Bone marrow (tissue), 2 donors: ENCODE measurements at regions not wholly inside any gene's neighbourhood (a gene's known extent, or its start where the extent isn't known, plus 50 kb on each side); places are given as distances from the start of the nearest gene placed in this dataset.

ENCODE experiments used
- DNase-seq, 2 donors: peaks; one replicate each; lab custom pipeline; 2025; lab: John Stamatoyannopoulos, UW

DNA sequence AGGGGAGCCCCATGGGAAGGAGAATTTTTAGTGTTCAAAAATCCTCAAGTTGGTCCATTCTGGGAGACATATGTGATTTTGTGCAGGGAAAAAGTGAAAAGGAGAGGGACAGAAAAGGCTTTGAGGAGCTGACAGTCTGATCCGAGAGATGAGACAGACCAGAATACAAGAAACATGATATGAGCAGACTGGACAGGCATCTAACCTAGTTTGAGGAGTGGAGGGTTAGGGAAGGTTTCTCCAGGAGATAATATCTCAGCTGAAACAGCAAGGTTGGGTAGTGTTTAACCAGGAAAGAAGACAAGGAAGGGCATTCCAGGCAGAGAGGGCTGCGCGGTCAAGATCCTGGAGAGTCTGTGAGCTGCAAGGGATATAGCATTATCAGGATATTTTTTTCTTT lies 101.4 kb upstream of the NCAM1 start:
- DNase-seq: no peak

DNA sequence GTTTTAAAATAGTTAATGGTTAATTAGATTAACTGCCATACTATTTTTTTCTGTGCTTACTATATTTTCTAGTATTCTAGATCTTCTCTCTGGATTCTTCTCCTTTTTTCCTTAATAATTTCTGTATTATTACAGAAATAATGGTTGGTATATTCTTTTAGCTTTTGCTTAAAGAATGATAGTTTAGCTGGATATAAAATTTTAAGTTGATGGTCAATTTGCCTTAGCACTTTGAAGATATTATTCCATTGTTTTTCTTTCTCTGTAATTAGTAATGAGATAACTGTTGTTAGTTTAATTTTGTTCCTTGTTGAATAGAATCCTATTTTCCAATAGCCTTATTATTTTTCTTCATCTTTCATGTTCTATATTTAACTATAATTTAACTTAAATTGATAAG lies 99.9 kb upstream of the NCAM1 start:
- no peak for DNase-seq

DNA sequence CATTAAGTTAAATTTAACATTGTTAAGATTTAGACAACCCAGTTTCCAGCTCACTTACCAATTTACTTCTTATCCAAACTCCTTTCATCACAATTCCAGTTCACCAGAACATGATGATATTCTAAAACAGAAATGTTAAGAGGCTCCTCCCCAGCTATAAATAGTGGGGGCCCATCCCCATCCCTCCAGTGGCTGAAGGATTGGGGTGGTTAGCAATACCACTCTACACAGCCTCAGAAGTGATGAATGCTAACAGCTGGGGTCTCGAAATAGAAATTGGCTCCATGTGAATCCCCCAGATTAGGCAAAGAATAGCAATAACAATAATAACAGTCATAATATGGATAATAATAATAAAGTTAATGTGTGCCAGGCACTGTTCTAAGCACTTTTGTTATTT lies 97.9 kb upstream of the NCAM1 start:
- no peak for DNase-seq

DNA sequence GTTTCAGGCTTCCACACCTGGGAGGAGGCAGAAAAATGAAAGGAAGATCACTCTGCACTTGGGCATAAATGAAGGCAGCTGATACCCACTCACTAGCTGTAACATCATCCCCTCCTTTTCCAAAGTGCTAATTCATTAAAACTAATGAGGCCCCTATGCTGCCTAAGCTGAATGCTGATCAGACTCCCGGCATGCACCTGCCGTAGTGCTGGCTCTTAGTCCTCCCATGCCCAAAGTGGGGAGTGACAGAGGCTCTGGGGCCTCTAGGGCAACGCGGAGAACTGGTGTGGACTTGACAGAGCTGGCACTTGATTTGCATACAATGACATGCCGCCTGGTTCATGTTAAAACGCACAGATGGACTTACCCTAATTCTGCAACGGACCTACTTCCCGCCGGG lies 96.5 kb upstream of the NCAM1 start:
- no peak for DNase-seq

DNA sequence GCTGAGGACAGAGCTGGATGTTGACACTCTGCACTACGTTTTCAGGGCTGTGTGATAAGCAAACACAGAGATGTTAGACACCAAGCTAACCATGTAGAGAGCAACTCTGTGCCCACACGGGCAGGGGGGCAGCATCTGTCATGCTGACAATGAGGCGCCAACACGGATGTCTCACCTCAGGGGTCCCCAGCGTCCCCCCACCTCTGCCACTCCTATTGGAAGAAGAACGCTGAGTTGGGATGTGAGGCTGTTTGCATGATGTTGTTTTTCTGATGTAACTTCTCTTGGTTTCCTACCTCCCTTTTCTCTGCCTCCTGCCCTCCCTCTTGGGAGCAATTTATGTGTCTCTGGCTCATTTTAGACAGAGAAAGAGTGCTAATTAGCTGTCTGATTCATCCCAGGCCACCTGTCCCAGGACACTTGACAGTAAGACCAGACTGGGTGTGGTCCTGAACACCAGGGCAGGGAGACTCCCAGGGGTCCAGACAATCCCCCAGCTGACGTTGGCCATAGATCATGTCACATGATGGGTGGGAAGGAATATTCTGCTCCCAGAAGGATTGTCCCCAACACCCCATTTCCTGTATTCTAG lies 89.2 kb upstream of the NCAM1 start:
- no peak for DNase-seq

DNA sequence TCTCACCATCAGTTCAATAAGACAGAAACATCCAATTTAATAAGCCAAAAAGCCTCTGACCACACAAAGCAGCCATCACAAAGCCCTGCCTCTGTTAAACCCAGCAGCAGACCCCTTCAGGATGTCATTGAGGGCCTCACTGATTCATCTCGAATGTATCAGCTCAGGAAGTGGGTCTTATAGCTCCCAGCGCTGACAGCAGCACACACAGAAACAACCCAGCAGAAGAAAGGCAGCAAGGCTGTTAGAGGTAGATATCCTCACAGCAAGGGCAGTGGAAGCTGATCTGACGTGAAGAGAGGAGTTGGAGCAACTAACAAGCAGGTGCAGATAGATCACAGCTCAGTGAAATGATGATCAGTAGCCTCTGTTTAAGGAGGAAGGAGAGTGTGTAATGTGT lies 86.2 kb upstream of the NCAM1 start:
- no peak for DNase-seq

DNA sequence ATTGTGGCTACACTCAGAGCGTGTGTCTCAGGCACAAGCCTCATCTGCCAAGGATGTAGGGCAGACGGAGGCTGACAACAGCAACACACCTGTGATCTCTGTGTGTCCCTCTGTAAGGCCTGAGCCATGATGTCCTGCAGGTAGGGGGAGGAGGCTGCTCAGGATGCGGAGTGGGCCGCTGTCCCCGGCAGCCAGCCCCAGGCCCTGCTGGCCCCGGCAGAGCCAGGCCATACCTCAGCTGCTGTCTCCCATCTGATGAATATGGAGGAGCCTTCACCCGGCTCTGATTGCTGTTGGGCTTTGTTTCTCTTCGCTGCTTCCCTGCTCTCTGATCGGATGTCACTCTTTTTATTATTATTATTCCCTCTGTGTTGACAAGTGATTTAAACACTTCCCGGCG lies 83.6 kb upstream of the NCAM1 start:
- DNase-seq: no peak

DNA sequence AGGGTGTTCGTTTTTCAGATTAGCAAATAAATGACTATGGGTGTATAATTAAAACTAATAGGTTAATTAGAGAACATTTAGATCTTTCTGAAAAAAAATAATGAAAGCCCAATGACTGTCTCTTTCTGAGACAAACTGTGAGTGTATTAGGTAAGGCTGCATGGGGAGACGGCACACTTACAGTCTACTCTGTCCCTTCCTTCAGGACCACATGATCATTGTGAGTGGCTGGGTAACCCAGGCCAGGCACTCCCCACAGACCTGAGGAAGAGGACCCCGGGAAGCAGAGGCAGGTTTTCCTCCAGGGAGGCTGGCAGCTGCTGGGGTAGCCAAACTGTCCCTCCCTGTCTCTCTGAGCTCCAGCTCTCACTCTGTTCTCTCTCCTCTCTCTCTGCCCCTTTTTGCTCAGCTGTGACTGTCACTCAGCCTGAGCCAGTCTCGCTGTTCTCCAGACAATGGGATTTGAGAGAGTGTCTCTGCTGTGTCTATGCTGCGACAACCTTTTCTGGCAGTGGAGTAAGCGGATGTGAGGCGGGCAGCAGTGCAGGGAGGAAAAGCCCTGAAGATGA lies 83.1 kb upstream of the NCAM1 start:
- DNase-seq: no peak

DNA sequence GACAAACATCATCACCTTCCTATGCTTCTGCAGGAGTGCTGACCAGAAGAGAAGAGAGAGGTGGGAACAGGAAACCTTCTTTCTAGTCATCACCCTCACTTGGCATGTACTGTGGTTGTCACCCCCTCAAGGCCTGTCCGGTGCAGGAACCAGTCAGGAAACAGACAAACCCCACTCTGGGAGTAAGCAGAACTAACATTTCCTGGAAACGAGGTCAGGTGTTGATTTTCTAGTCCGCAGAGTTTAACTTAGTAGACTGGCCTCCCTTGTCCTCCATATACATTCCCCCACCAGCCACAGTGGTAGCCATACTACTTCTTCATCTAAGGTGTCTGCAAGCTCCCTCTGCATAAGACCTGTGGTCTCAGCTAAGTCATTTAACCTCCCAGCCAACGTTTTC lies 80.7 kb upstream of the NCAM1 start:
- DNase-seq: peak in 1 of 2 donors; percentile 20

DNA sequence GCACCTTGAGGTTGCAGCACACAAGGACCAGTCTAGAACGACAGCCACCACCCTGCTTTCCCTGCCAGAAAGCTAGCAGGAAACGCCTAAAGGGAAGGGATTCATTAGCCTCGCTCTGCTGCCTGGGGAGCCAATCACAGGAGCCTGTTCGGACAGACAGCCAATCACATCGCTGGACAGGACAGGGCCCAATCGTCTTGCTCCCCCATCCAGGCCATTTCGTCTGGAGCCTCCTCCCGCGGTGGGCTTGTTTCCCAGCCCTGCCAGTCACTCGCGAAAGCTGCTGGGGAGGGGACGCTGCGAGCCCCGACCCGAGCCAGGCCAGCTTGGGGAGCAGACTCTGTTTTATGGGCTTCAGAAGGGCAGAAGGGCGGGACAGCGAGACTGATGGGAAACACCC lies 79.8 kb upstream of the NCAM1 start:
- DNase-seq: no peak

DNA sequence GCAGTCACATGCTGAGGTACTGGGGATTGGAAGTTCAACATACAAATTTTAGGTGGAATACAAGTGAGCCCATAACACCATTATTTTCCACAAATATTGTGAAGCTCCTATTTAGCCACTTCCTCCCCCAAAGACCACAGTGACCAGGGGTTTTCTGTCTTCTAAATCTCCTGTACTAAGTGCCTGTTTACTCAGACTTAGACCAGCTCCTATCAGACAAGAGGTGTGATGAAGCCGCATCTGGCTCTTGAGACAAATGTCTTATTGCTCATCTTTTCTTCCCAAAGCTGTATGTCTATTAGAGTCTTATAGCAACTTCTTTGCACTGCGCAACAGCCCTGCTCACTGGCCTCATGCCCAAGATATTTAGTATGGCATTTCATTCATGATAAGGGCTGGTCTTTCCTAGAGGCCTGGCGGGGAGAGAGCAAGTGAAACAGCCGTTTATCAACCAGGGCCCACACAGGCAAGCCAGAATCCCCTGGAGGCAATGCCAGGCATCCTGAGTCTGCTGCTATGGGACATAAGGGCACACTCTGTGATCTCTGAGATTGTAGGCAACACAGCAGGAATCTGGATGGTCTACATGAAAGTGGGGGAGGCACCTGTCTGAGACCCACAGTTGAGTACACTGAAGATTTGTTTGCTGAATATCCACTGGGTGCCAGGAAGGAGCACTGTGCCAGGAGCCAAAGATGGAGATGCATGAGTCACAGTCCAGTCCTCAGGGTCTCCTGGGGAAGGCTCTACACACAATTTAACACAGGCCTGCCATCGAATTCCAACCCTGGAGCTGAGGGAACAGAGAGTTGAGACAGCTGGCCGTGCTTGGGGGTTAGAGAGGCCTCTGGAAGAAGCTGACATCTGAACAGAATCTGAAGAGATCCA lies 78.5 kb upstream of the NCAM1 start:
- DNase-seq: no peak

DNA sequence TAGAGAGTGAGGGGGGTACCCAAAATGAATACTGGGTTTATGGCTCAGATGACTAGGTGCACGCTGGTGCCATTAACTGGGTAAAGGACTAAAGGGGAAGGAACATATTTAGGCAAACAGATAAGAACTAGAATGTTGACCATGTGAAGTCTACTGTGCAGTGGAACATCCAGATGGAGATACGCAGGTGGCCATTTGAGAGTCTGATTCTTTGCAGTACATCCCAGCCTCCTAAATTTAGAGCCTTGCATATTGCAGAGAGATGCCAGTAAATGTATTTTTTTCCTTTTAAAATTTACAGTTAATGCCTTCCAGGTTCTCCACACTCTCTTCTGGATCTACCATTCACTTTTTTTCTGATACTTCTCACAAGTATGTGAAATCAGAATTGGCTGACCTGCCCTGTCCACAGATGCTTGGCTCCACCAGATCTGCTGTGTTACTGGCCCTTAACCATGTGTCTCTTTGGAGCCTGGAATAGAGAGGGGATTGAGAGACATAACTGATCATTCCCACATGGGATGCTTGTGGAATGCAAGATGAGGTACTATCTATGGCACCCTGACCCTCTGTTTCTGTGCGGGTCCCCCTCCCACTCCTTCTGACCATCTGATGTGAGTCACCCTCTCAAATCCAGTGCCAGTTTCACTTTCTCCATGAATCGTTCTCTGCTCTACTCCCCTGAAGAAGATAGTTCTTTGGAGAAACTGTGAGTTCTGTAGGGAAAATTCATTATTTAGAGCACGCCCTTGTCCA lies 77.0 kb upstream of the NCAM1 start:
- no peak for DNase-seq

DNA sequence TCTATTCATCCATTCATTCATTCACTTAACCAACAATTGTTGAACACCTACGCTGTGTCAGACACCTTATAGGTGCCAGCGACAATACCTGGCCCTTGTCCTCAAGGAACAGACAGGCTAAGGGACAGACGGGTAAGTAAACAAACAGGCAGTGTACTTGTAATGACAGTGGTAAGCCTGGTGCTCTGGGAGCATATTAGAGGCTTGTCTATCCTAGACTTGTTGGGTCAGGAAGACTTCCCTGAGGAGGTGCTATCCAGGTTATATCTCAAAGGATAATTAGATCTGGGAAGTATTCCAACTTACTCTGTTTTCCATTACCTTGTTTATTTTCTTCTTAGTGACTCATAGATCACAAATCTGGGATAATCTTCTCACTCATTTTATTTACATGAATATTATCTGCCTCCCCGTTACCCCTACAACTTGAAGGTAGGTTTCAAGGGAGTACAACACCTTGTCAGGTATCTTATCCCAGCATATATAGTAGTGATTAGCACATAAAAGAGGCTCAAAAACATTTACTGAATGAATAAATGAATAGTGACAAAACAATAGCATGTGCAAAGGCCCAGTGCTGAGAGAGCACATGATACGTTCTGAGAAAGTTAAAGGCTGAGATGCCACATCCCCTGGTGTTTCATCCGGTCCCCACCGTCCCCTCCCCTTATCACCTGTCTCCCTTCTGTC lies 75.3 kb upstream of the NCAM1 start:
- DNase-seq: no peak

DNA sequence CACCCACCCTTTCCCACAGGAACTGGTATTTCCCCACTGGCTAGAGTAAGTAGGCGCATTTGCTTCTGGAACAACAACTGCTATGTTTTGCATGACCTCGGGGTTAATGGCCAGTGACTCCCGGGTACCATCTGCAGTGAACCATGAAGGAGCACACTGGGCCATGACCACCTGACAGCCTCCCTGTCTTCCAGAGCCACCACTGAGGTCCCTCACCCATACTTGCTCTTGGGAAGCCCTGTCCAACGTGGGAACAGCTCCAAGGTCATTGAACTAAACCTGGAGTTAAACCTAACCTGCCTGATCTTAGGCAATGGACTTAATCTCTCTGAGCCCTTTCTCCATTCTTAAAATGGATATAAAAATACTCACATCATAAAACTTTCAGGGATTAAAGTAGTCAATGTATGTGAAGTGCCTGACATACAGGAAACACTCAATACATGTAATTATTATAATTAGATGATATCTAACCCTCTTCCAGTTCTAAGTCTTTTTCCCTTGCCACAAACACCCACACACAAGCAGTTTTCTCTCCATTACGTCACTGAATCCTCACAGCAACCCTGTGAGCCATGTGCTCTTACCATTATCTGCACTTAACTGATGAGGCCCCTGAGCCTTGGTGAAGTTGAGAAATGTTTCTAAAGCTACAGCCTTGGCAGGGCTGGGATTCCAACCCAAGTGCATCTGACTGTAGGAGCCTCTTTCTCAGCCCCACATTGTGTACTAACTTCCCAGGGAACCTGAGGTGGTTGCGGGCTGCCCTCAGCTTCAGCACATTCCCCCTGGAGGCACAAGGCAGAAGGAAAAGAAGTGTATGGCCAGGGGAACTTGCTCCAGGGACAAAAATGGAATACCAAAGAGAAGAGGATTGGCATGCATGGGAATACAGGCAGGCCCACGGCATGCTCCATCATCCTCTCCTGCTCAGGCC lies 74.5 kb upstream of the NCAM1 start:
- no peak for DNase-seq

DNA sequence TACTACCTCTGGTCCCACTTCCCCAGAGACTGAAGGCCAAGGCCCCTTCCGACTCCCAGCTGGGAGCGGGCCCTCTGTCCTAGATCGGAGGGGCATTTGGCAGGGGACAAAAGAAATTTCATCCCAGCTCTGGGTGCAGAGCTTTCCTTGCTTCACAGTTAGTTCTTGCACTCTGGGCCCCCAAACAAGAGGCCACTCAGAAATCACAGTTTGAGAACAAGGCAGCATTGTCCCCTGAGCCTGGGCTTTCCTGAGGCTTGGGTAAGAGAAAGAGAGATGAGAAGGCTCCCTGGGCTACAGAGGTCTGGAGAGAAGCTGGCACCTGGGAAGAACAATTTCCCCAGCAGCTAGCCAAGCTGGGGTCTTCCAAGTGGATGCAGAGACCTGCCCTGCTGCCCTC lies 71.8 kb upstream of the NCAM1 start:
- no peak for DNase-seq

DNA sequence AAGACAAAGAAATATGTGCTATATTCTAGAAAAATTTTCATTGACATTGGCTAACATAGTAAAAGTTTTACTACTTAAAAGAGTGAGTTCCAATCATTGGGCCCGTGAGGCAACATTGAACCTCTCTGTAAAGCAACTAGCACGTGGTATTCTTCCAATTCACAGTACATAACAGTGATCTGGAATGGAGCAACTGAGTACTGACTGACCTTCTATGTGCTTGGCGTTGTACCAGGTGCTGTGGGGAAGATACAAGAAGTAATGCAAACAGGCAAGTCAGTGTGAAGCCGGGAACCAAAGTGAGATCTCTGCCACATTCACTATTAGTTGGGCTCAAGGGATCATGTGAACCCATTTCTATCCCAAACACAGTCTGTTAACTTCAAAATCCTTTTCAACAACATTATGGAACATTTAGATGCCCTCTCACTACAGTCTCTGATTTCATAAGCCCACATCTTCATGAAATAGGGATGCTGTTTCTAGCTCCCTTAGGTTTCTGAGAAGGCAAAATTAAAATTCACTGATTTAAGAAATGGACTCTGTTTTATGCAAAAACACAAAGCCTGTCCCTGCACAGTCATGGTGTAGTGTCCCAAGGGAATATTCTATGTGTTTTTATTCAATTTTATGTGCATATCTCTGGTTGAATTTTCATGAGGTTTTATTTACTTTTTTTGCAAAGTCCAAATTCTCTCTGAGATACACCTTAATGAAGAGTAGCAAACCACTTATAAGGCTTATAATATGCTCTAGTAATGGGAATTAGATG lies 61.8 kb upstream of the NCAM1 start:
- DNase-seq: no peak

DNA sequence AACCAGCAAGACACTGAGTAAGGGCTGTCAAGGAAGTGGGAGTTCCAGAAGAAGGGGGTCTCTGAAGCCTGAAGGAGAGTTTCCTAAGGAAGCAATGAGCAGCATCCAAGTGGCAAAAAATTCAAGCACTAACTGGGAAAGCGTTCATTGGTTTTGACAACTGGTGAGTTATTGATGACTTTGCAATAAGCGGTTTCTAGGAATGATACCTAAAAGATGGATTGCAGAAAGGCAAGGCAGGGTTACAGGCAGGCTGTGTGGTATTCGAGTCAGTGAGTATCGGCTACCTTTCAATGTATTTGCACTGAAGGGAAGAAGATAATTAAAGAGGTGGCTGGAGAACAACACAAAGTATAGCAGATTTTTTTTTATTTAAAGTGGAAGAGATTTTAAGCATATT lies 59.3 kb upstream of the NCAM1 start:
- DNase-seq: no peak

DNA sequence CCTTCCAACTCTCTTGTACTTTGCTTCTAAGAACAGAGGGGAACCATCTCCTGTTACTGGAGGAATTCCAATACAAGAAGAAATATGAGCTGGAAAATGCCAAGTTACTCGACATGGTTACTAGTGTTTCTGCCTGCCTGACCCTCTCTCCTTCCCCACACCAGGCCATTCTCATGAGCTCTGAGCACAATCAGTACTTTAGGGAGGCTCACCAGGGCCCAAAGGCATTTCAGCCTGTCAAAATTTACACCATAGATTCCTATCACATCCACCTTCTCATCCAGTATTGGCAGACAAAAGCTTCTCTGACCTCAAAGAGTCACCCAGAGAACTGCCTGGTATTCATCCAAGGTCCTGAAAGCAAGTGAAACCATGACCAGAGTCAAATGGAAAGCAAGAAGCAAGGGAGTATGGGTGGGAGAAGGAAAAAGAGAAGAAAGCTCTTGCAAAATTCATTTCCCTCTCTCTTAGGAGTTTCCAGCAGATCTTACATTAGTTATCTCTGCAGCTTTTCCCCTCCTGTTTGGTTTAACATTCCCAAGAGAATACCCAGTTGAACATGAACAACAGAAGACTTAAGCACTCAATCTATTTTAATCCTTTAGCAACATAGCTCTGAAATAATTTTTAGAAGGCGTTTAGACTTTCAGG lies 58.7 kb upstream of the NCAM1 start:
- no peak for DNase-seq

DNA sequence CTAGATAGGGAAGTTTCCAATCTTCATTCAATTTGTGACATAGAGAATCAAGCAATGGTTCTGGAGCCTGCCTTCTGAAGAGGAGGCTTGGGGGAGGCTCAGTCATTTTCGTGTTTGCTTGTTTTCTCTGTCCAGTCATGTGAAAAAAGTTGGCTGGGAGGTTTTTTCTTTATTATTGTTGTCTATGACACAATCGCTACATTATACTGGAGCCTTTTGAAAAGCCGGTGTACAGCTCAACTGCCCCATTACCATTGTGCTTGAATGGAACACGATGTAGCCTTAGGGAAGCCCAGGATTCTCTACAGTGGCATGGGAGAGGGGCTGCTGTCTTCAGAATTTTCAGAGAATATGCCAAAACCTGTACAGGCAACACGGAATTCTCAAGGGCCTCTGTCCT lies 57.9 kb upstream of the NCAM1 start:
- DNase-seq: no peak

DNA sequence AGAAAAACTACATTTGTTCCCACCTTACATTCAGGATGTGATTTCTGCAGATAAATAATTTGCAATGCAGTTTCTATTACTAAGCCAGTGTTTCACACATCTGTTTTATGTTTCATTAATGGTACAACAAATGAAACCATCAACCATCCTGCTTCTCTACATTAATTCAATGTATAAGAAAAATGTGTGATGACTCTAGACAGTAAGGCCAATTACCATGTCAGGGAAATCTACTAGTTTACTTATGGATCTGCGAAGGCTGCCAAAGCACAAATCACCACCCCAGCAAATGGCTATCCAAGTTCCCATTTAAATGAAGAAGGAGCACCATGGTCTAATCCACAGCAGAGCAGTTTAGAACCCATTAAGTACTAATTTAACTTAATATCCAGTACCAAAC lies 50.1 kb upstream of the NCAM1 start:
- no peak for DNase-seq
